Keratinocyte (primary cell): ENCODE measurements at regions not wholly inside any gene's neighbourhood (a gene's known extent, or its start where the extent isn't known, plus 50 kb on each side); places are given as distances from the start of the nearest gene placed in this dataset.

Experiments used
- DNase-seq: peaks from one replicate; pipeline ENCODE4 v3.0.0-alpha.2; 2011; ENCODE audit warnings: low read depth, missing footprints, low spot score
- FAIRE-seq: peaks from 2 replicates; lab custom pipeline; 2011; peaks lifted over from hg19 to GRCh38; lab: Jason Lieb, UNC
- H2AFZ ChIP-seq: 2 replicates; pipeline ENCODE4 v1.6.0; 2012; ENCODE audit warnings: low read length, control low read depth, inconsistent platforms; ENCODE audit not compliant: control insufficient read depth
- H3K27ac ChIP-seq: 2 replicates; pipeline ENCODE4 v1.5.1; 2011; ENCODE audit warnings: low read length; ENCODE audit not compliant: control insufficient read depth, insufficient read depth
- H3K27me3 ChIP-seq: 3 replicates; pipeline ENCODE4 v1.6.0; 2011; ENCODE audit warnings: low read length; ENCODE audit not compliant: control insufficient read depth, insufficient read depth; ENCODE audit errors: extremely low read depth
- H3K36me3 ChIP-seq, 2 experiments: 2 replicates in 1 of 2; 3 replicates in 1 of 2; pipeline ENCODE4 v1.5.1; 2011; ENCODE audit warnings: low read length in 2 of 2, mild to moderate bottlenecking in 1 of 2; ENCODE audit not compliant: control insufficient read depth in 2 of 2, insufficient read depth in 2 of 2; ENCODE audit errors: extremely low read depth in 1 of 2
- H3K4me1 ChIP-seq: 3 replicates; pipeline ENCODE4 v1.5.1; 2011; ENCODE audit warnings: low read length; ENCODE audit not compliant: control insufficient read depth, insufficient read depth; ENCODE audit errors: extremely low read depth
- H3K4me2 ChIP-seq: 3 replicates; pipeline ENCODE4 v1.6.0; 2011; ENCODE audit warnings: low read depth, low read length; ENCODE audit not compliant: control insufficient read depth, insufficient read depth; ENCODE audit errors: extremely low read depth
- H3K4me3 ChIP-seq, 3 experiments: fragments of 200-600 bp in 1 of 3; sonication (generic) in 1 of 3; 2 replicates in 2 of 3; 3 replicates in 1 of 3; pipeline ENCODE4 v1.5.1; 2011 to 2016; ENCODE audit warnings: low read length in 3 of 3, mild to moderate bottlenecking in 3 of 3, control low read depth in 2 of 3, inconsistent platforms in 1 of 3, low read depth in 1 of 3, mixed read lengths in 1 of 3, mixed run types in 1 of 3, moderate library complexity in 1 of 3; ENCODE audit not compliant: control insufficient read depth in 2 of 3, insufficient read depth in 2 of 3; ENCODE audit errors: extremely low read depth in 1 of 3
- H3K79me2 ChIP-seq: 2 replicates; pipeline ENCODE4 v1.6.0; 2012; ENCODE audit warnings: low read length; ENCODE audit not compliant: control insufficient read depth, insufficient read depth
- H3K9ac ChIP-seq: 3 replicates; pipeline ENCODE4 v1.6.0; 2011; ENCODE audit warnings: low read length; ENCODE audit not compliant: control insufficient read depth, insufficient read depth; ENCODE audit errors: extremely low read depth
- H3K9me1 ChIP-seq: 3 replicates; pipeline ENCODE4 v1.6.0; 2011; ENCODE audit warnings: low read length; ENCODE audit not compliant: control insufficient read depth, insufficient read depth; ENCODE audit errors: extremely low read depth
- H3K9me3 ChIP-seq: 2 replicates; pipeline ENCODE4 v1.5.1; 2012; ENCODE audit warnings: low read depth, low read length; ENCODE audit not compliant: control insufficient read depth
- H4K20me1 ChIP-seq: 3 replicates; pipeline ENCODE4 v1.6.0; 2011; ENCODE audit warnings: low read length; ENCODE audit not compliant: control insufficient read depth, insufficient read depth; ENCODE audit errors: extremely low read depth
- CTCF ChIP-seq, 3 experiments: IDR thresholded peaks in 1 of 3; conservative IDR thresholded peaks in 1 of 3; optimal IDR thresholded peaks in 1 of 3; 2 replicates in 2 of 3; 3 replicates in 1 of 3; pipeline versions ENCODE3 to v1.5.1; 2011; ENCODE audit warnings: low read length in 3 of 3, mild to moderate bottlenecking in 3 of 3, moderate library complexity in 2 of 3, control low read depth in 1 of 3, inconsistent platforms in 1 of 3; ENCODE audit not compliant: insufficient read depth in 2 of 3; ENCODE audit errors: extremely low read depth in 1 of 3
- EZH2 ChIP-seq: IDR thresholded peaks from one replicate; pipeline ENCODE4 v1.6.1; 2012; ENCODE audit warnings: inconsistent platforms, mild to moderate bottlenecking, low read length, moderate library complexity
- dilution Hi-C: fragments of 300-500 bp; cut with MboI; formaldehyde crosslinking; loops from one replicate; pipeline ENCODE4 v1.7.0; 2020; ENCODE audit warnings: low sequenced_read_pairs; ENCODE audit not compliant: extremely low pct_ligation_motif_present

GRCh38 chr18:41324020-41324791 is 630.8 kb upstream of the PIK3C3 start:
- FAIRE-seq (no peak), DNase-seq (peak; percentile 36)

DNA sequence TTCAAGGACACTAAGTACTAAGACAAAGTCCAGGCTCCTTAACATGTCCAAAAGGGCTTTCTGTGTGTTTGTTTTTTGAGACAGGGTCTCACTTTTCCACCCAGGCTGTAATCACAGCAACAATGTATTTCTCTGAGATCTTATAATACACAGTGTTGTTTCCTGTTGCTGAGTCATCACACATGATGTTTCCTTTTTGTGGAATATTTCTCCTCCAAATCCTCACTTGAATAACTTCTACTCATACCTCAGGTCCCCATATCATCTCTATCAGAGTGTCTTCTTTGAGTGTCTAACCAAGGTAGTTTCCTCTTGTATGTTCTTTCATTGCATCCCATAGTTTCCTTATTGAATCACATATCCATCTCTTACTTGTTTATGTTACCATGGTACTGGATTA is 632.0 kb upstream of the PIK3C3 start:
- Histone ChIP-seq H3K4me1 (peaks cover 49% of the 10 kb centered on the region), H3K27me3 (no peaks in the 10 kb centered on the region), H3K9me1 (no peaks in the 10 kb centered on the region), H4K20me1 (no peaks in the 10 kb centered on the region), H2AFZ (peak overlapping the region; percentile 90), H3K4me2 (peak overlapping the region; percentile 25), H3K27ac (peak overlapping the region; percentile 93), H3K9ac (no peak overlapping the region), H3K4me3 (no peak overlapping the region), H3K9me3 (no peaks in the 10 kb centered on the region), H3K79me2 (no peaks in the 10 kb centered on the region), H3K36me3 (no peaks in the 10 kb centered on the region)
- FAIRE-seq, result peak; percentile 92
- TF ChIP-seq CTCF (optimal IDR thresholded peaks at IDR 0.05 in 1 of 3, IDR thresholded peaks at IDR 0.05 in 1 of 3, conservative IDR thresholded peaks at IDR 0.05 in 1 of 3; ENCODE audit: extremely low read depth in 1 of 3, insufficient read depth in 2 of 3, low read length in 3 of 3) (no peak), EZH2 (no peak)
- DNase-seq, result no peak
- dilution Hi-C loops, result no loop called here

More at GRCh38 chr18:41324020-41324791, 630.8 kb upstream of the PIK3C3 start:
- Histone ChIP-seq H3K9me3 (no peaks in the 10 kb centered on the region), H3K4me3 (no peak overlapping the region), H2AFZ (peak overlapping the region; percentile 85), H3K27me3 (no peaks in the 10 kb centered on the region), H3K9me1 (no peaks in the 10 kb centered on the region), H3K4me1 (peaks cover 49% of the 10 kb centered on the region), H3K4me2 (peak overlapping the region; percentile 63), H3K79me2 (no peaks in the 10 kb centered on the region), H3K36me3 (no peaks in the 10 kb centered on the region), H4K20me1 (no peaks in the 10 kb centered on the region), H3K9ac (peak overlapping the region; percentile 69), H3K27ac (peak overlapping the region; percentile 93)
- TF ChIP-seq EZH2 (no peak), CTCF (optimal IDR thresholded peaks at IDR 0.05 in 1 of 3, IDR thresholded peaks at IDR 0.05 in 1 of 3, conservative IDR thresholded peaks at IDR 0.05 in 1 of 3; ENCODE audit: extremely low read depth in 1 of 3, insufficient read depth in 2 of 3, low read length in 3 of 3) (no peak)
- dilution Hi-C loops, result no loop called here
